C4-2B (cell line): ENCODE measurements at regions not wholly inside any gene's neighbourhood (a gene's known extent, or its start where the extent isn't known, plus 50 kb on each side); places are given as distances from the start of the nearest gene placed in this dataset.

Source experiments
- CTCF ChIP-seq: fragments of 450-650 bp; conservative IDR thresholded peaks from 2 replicates; pipeline ENCODE4 v1.5.1; 2017; ENCODE audit warnings: mild to moderate bottlenecking
- ZFX ChIP-seq: fragments of 450-650 bp; IDR thresholded peaks from 2 replicates; pipeline ENCODE4 v1.6.1; 2017

DNA sequence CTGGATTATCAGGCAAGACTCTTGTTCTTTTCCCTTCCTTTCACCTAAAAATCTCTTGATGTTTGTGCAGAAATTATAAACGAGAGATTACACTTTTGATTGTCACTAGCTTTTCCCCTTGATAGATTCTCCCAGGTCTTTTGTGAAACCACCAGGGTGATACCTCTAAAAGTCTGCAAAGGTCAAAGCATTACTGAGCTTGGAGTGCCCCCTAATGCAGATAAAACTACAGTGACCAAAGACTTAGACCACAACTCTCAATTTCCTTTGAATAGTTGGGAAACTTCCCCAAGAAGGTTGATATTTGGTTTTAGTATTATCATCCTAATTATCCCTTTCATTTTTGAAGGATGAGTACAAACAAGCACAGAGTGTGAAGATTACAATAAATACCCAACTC is 173.1 kb downstream of the CYLC2 start:
- TF ChIP-seq CTCF (0 out of 2 replicates have a peak, but pooled peaks have one; percentile 11), ZFX (no peak)
